Endothelial cell of umbilical vein (primary cell): ENCODE measurements at regions not wholly inside any gene's neighbourhood (a gene's known extent, or its start where the extent isn't known, plus 50 kb on each side); places are given as distances from the start of the nearest gene placed in this dataset.

Source experiments
- BruUV-seq: library from RNA; stranded (reverse); fragments of 400-500 nt; replicated peaks from 2 replicates; lab custom pipeline; 2021; lab: Mats Ljungman, UMichigan
- CTCF ChIA-PET: fragments of 300-600, 350-600 bp; sonication (Branson Sonifier 250); formaldehyde crosslinking; loops from one replicate; lab custom pipeline; 2021; ENCODE audit warnings: antibody characterized with exemption, inconsistent platforms; lab: Charles Lee
- POLR2A ChIA-PET: fragments of 300-600, 350-600 bp; sonication (Branson Sonifier 250); formaldehyde crosslinking; loops from one replicate; lab custom pipeline; 2021; ENCODE audit warnings: antibody characterized with exemption, inconsistent platforms; lab: Charles Lee
- DNase-seq: peaks from one replicate; pipeline ENCODE4 v3.0.0-alpha.2; 2011; ENCODE audit warnings: low read depth, low spot score
- FAIRE-seq: peaks from 2 replicates; lab custom pipeline; 2011; peaks lifted over from hg19 to GRCh38; lab: Jason Lieb, UNC
- H2AFZ ChIP-seq: 2 replicates; pipeline ENCODE4 v1.6.0; 2012; ENCODE audit warnings: low read depth, low read length, control low read depth, inconsistent platforms
- H3K27ac ChIP-seq: 2 replicates; pipeline ENCODE4 v1.5.1; 2011; ENCODE audit warnings: low read depth, mild to moderate bottlenecking, control low read depth, low read length, moderate library complexity; ENCODE audit not compliant: insufficient read depth
- H3K27me3 ChIP-seq, 2 experiments: 2 replicates each; pipeline versions ENCODE4 v1.6.0 to v1.6.1; 2011; ENCODE audit warnings: low read length in 2 of 2, mixed read lengths in 1 of 2; ENCODE audit not compliant: control insufficient read depth in 2 of 2, insufficient read depth in 2 of 2
- H3K36me3 ChIP-seq, 2 experiments: 2 replicates in 1 of 2; 3 replicates in 1 of 2; pipeline ENCODE4 v1.5.1; 2011; ENCODE audit warnings: low read length in 2 of 2, mild to moderate bottlenecking in 1 of 2, moderate library complexity in 1 of 2; ENCODE audit not compliant: control insufficient read depth in 2 of 2, insufficient read depth in 2 of 2; ENCODE audit errors: extremely low read depth in 1 of 2
- H3K4me1 ChIP-seq: 3 replicates; pipeline ENCODE4 v1.5.1; 2011; ENCODE audit warnings: mild to moderate bottlenecking, low read length; ENCODE audit not compliant: control insufficient read depth, insufficient read depth; ENCODE audit errors: extremely low read depth
- H3K4me2 ChIP-seq: 2 replicates; pipeline ENCODE4 v1.6.1; 2011; ENCODE audit warnings: low read length, control low read depth, mixed read lengths; ENCODE audit not compliant: insufficient read depth
- H3K4me3 ChIP-seq, 3 experiments: fragments of 200-600 bp in 1 of 3; sonication (generic), shearing (Covaris generic) in 1 of 3; replicated peaks in 1 of 3; 2 replicates each; pipeline ENCODE4 v1.5.1; 2011 to 2016; ENCODE audit warnings: control low read depth in 3 of 3, low read length in 3 of 3, mild to moderate bottlenecking in 2 of 3, inconsistent platforms in 1 of 3, low read depth in 1 of 3, moderate library complexity in 1 of 3; ENCODE audit not compliant: insufficient read depth in 1 of 3
- H3K79me2 ChIP-seq: 2 replicates; pipeline ENCODE4 v1.6.0; 2012; ENCODE audit warnings: low read length, inconsistent platforms; ENCODE audit not compliant: control insufficient read depth, insufficient read depth
- H3K9ac ChIP-seq: replicated peaks from 2 replicates; pipeline ENCODE3; 2011; ENCODE audit warnings: low read length, control low read depth; ENCODE audit not compliant: insufficient read depth; ENCODE audit errors: extremely low read depth
- H3K9me1 ChIP-seq: replicated peaks from 3 replicates; pipeline ENCODE4 v1.6.0; 2011; ENCODE audit warnings: mild to moderate bottlenecking, low read length; ENCODE audit not compliant: control insufficient read depth, insufficient read depth; ENCODE audit errors: extremely low read depth
- H3K9me3 ChIP-seq: replicated peaks from 2 replicates; pipeline ENCODE4 v1.5.1; 2012; ENCODE audit warnings: low read length, inconsistent platforms; ENCODE audit not compliant: control insufficient read depth, insufficient read depth
- H4K20me1 ChIP-seq: replicated peaks from 2 replicates; pipeline ENCODE3; 2011; ENCODE audit warnings: mild to moderate bottlenecking, low read length; ENCODE audit not compliant: control insufficient read depth, insufficient read depth; ENCODE audit errors: extremely low read depth
- CTCF ChIP-seq, 2 donors: IDR thresholded peaks; 1 replicate in 1 of 2; 2 replicates in 1 of 2; pipeline ENCODE4 v1.5.1; 2011; ENCODE audit warnings: low read length in 2 of 2, mild to moderate bottlenecking in 2 of 2, moderate library complexity in 2 of 2, control low read depth in 1 of 2, inconsistent platforms in 1 of 2, low read depth in 1 of 2; ENCODE audit not compliant: insufficient read depth in 1 of 2; ENCODE audit errors: extremely low read depth in 1 of 2
- EZH2 ChIP-seq: IDR thresholded peaks from 2 replicates; pipeline ENCODE4 v1.6.1; 2012; ENCODE audit warnings: borderline replicate concordance, low read depth, mild to moderate bottlenecking, moderate library complexity, low read length, inconsistent platforms; ENCODE audit not compliant: severe bottlenecking
- FOS ChIP-seq: IDR thresholded peaks from 2 replicates; pipeline ENCODE4 v1.6.1; 2011; ENCODE audit warnings: mild to moderate bottlenecking, low read length, moderate library complexity, borderline replicate concordance; ENCODE audit not compliant: insufficient read depth
- GATA2 ChIP-seq: IDR thresholded peaks from 2 replicates; pipeline ENCODE4 v1.7.0; 2011; ENCODE audit warnings: low read depth, mild to moderate bottlenecking, moderate library complexity, mixed read lengths, low read length; ENCODE audit not compliant: insufficient read length, insufficient read depth
- JUN ChIP-seq: IDR thresholded peaks from 2 replicates; pipeline ENCODE4 v1.6.1; 2011; ENCODE audit warnings: borderline replicate concordance, low read depth; ENCODE audit not compliant: insufficient read length, insufficient read depth
- MAX ChIP-seq: IDR thresholded peaks from 2 replicates; pipeline ENCODE4 v1.6.1; 2011; ENCODE audit not compliant: insufficient read depth, insufficient read length
- POLR2AphosphoS5 ChIP-seq: IDR thresholded peaks from 2 replicates; pipeline ENCODE4 v1.6.1; 2012; ENCODE audit warnings: low read depth, mild to moderate bottlenecking, control low read depth, low read length, moderate library complexity; ENCODE audit not compliant: insufficient read depth
- dilution Hi-C: fragments of 300-500 bp; cut with MboI; formaldehyde crosslinking; loops from one replicate; pipeline ENCODE4 v1.15.0; 2019; ENCODE audit warnings: low sequenced_read_pairs; ENCODE audit not compliant: extremely low pct_ligation_motif_present
- intact Hi-C: fragments of 100-400 bp; cut with micrococcal nuclease; formaldehyde crosslinking; loops from one replicate; pipeline ENCODE4 v1.10.0; 2022

- H3K4me2 ChIP-seq, result no peak overlapping the region
- DNase-seq (no peak), FAIRE-seq (no peak)
- intact Hi-C loops (no loop called here), dilution Hi-C loops (no loop called here)
- no TSS peak for BruUV-seq
- ChIA-PET POLR2A (no interaction called here), CTCF (interaction anchor here (1.2 kb wide), 1 partner anchor 20 kb away, joined by 3 read pairs; no protein-coding TSS in a partner anchor)
- no peaks in the 10 kb centered on the region for H3K9me3 ChIP-seq
- H3K9ac ChIP-seq, result no peak overlapping the region
- H3K27ac ChIP-seq, result no peak overlapping the region
- no peaks in the 10 kb centered on the region for H3K36me3 ChIP-seq
- no peak overlapping the region for H2AFZ ChIP-seq
- H3K9me1 ChIP-seq, result no peaks in the 10 kb centered on the region
- no peak overlapping the region for H3K4me3 ChIP-seq
- H3K4me1 ChIP-seq, result no peaks in the 10 kb centered on the region
- no peaks in the 10 kb centered on the region for H3K79me2 ChIP-seq
- H4K20me1 ChIP-seq, result no peaks in the 10 kb centered on the region
- TF ChIP-seq MAX, result no peak
- no peak for TF ChIP-seq EZH2
- TF ChIP-seq JUN, result no peak
- no peak for TF ChIP-seq POLR2AphosphoS5
- no peak for TF ChIP-seq CTCF (IDR thresholded peaks at IDR 0.05; ENCODE audit: extremely low read depth in 1 of 2, insufficient read depth in 1 of 2, low read depth in 1 of 2, low read length in 2 of 2)
- TF ChIP-seq GATA2, result no peak
- TF ChIP-seq FOS, result no peak
- no peaks in the 10 kb centered on the region for H3K27me3 ChIP-seq
Observed at GRCh38 chr5:116343961-116344360, 230.7 kb downstream of the SEMA6A start.
